GM12878 (cell line): ENCODE measurements at regions not wholly inside any gene's neighbourhood (a gene's known extent, or its start where the extent isn't known, plus 50 kb on each side); places are given as distances from the start of the nearest gene placed in this dataset.

Experiments
- ATAC-seq: fragments of 200-7000 bp; cut with Tn5 transposase; 3 replicates; pipeline ENCODE4 v1.9.1; 2020; ENCODE audit warnings: mild to moderate bottlenecking, moderate library complexity
- BruUV-seq: library from RNA; stranded (reverse); fragments of 400-500 nt; replicated peaks from 2 replicates; lab custom pipeline; 2021; lab: Mats Ljungman, UMichigan
- CTCF ChIA-PET: fragments of 300-600 bp; sonication (Branson Sonifier 250); formaldehyde crosslinking; extraction: SDS; loops from one replicate; lab custom pipeline; 2021; ENCODE audit warnings: inconsistent platforms; lab: Yijun Ruan, JAX
- POLR2A ChIA-PET: fragments of 350-600 bp; formaldehyde crosslinking; extraction: SDS; loops from one replicate; lab custom pipeline; 2021; ENCODE audit warnings: inconsistent platforms; lab: Charles Lee
- RAD21 ChIA-PET: fragments of 300-600 bp; sonication (Branson Sonifier 250); formaldehyde crosslinking; loops from one replicate; lab custom pipeline; 2023; ENCODE audit warnings: antibody characterized with exemption; ENCODE audit not compliant: unreplicated experiment; lab: Charles Lee
- SMC1A ChIA-PET: fragments of 300-600 bp; sonication (Branson Sonifier 250); formaldehyde crosslinking; loops from one replicate; lab custom pipeline; 2023; ENCODE audit not compliant: unreplicated experiment, uncharacterized antibody; lab: Charles Lee
- DNase-seq: peaks from one replicate; pipeline ENCODE4 v3.0.0-alpha.2; 2011; ENCODE audit warnings: low read depth, low spot score
- FAIRE-seq: peaks from 3 replicates; lab custom pipeline; 2011; peaks lifted over from hg19 to GRCh38; lab: Jason Lieb, UNC
- H2AFZ ChIP-seq: 2 replicates; pipeline ENCODE4 v1.6.0; 2011; ENCODE audit warnings: low read depth, low read length, control low read depth; ENCODE audit not compliant: control insufficient read depth
- H3K27ac ChIP-seq: 2 replicates; pipeline ENCODE4 v1.5.1; 2011; ENCODE audit warnings: control low read depth; ENCODE audit not compliant: control insufficient read depth, insufficient read depth
- H3K27me3 ChIP-seq, 2 experiments: replicated peaks in 1 of 2; 2 replicates each; pipeline versions ENCODE4 v1.6.0 to v1.6.1; 2011; ENCODE audit warnings: low read length in 1 of 2; ENCODE audit not compliant: control insufficient read depth in 2 of 2, insufficient read depth in 2 of 2
- H3K36me3 ChIP-seq, 2 experiments: 2 replicates each; pipeline ENCODE4 v1.5.1; 2011; ENCODE audit warnings: low read length in 1 of 2; ENCODE audit not compliant: control insufficient read depth in 2 of 2, insufficient read depth in 2 of 2
- H3K4me1 ChIP-seq: 2 replicates; pipeline ENCODE4 v1.6.1; 2011; ENCODE audit warnings: mild to moderate bottlenecking, low read length, moderate library complexity, mixed read lengths; ENCODE audit not compliant: control insufficient read depth, insufficient read depth
- H3K4me2 ChIP-seq: 2 replicates; pipeline ENCODE4 v1.6.0; 2011; ENCODE audit warnings: control low read depth; ENCODE audit not compliant: control insufficient read depth, insufficient read depth
- H3K4me3 ChIP-seq: fragments of 200-600 bp; sonication (generic); 2 replicates; pipeline ENCODE4 v1.5.1; 2016
- H3K79me2 ChIP-seq: 2 replicates; pipeline ENCODE4 v1.6.0; 2011; ENCODE audit warnings: low read length; ENCODE audit not compliant: control insufficient read depth, insufficient read depth
- H3K9ac ChIP-seq: 2 replicates; pipeline ENCODE4 v1.8.0; 2011; ENCODE audit warnings: low read length, control low read depth, mixed read lengths; ENCODE audit not compliant: control insufficient read depth, insufficient read depth
- H3K9me3 ChIP-seq: replicated peaks from 3 replicates; pipeline ENCODE4 v1.5.1; 2011; ENCODE audit warnings: mild to moderate bottlenecking, low read length; ENCODE audit not compliant: control insufficient read depth, insufficient read depth
- H4K20me1 ChIP-seq: 2 replicates; pipeline ENCODE4 v1.6.0; 2011; ENCODE audit not compliant: control insufficient read depth, insufficient read depth
- ATF2 ChIP-seq: IDR thresholded peaks from 2 replicates; pipeline ENCODE4 v1.6.1; 2012; ENCODE audit warnings: low read length, inconsistent platforms
- E2F8 ChIP-seq: fragments of 450-650 bp; IDR thresholded peaks from 2 replicates; pipeline ENCODE4 v1.6.1; 2018; ENCODE audit warnings: mild to moderate bottlenecking, low read depth, moderate library complexity; ENCODE audit not compliant: partially characterized antibody
- MYB ChIP-seq: fragments of 150-350 bp; IDR thresholded peaks from 2 replicates; pipeline ENCODE4 v1.6.1; 2014; ENCODE audit warnings: mild to moderate bottlenecking, low read depth, low read length, borderline replicate concordance
- WGBS: methylation state at CpG from one replicate; pipeline ENCODE4 v1.1.6; 2016; ENCODE audit warnings: low lambda C conversion rate; ENCODE audit not compliant: insufficient replicate concordance, insufficient coverage; ENCODE audit errors: missing lambda C conversion rate; 5-methylcytosine and 5-hydroxymethylcytosine counted together
- in situ Hi-C: fragments of 300-500 bp; cut with MboI; formaldehyde crosslinking; loops from 9 replicates; pipeline ENCODE4 v1.14.3; 2018; ENCODE audit warnings: mixed read lengths
- intact Hi-C: fragments of 100-400 bp; cut with micrococcal nuclease; formaldehyde crosslinking; loops from one replicate; pipeline ENCODE4 v1.14.2; 2022; ENCODE audit not compliant: unreplicated experiment

GRCh38 chr13:50588491-50589130, 254.9 kb downstream of the DLEU7 start:
- H3K4me2 ChIP-seq = no peak overlapping the region
- ChIA-PET POLR2A (no interaction called here), CTCF (interaction anchor here (1.0 to 1.1 kb wide), 2 partner anchors 51 to 55 kb away, joined by 3 to 4 read pairs; no protein-coding TSS in a partner anchor), SMC1A (interaction anchor here (0.9 to 1.6 kb wide), 2 partner anchors 10 to 323 kb away, joined by 3 to 4 read pairs; no protein-coding TSS in a partner anchor), RAD21 (no interaction called here)
- H2AFZ ChIP-seq = no peak overlapping the region
- H3K9me3 ChIP-seq = no peaks in the 10 kb centered on the region
- no peak overlapping the region for H3K9ac ChIP-seq
- peaks cover 18% of the 10 kb centered on the region for H3K4me1 ChIP-seq
- H3K36me3 ChIP-seq = no peaks in the 10 kb centered on the region
- DNase-seq (no peak), ATAC-seq (no peak), FAIRE-seq (no peak)
- intact Hi-C loops (no loop called here), in situ Hi-C loops (no loop called here)
- no TSS peak for BruUV-seq
- H3K27me3 ChIP-seq = no peaks in the 10 kb centered on the region
- no peaks in the 10 kb centered on the region for H4K20me1 ChIP-seq
- H3K27ac ChIP-seq = no peak overlapping the region
- 24% methylated on average over 6 of the region's 6 CpGs for WGBS
- H3K4me3 ChIP-seq = no peak overlapping the region
- TF ChIP-seq ATF2 = no peak
- no peak for TF ChIP-seq E2F8
- no peak for TF ChIP-seq MYB
- H3K79me2 ChIP-seq = no peaks in the 10 kb centered on the region
